HG03442 (cell line): ENCODE measurements at regions not wholly inside any gene's neighbourhood (a gene's known extent, or its start where the extent isn't known, plus 50 kb on each side); places are given as distances from the start of the nearest gene placed in this dataset.

Experiments used
- ATAC-seq: cut with Tn5 transposase; IDR thresholded peaks from one replicate; pipeline ENCODE4 v1.9.1; 2021; ENCODE audit warnings: mild to moderate bottlenecking, moderate library complexity; ENCODE audit not compliant: unreplicated experiment

GRCh38 chr1:80517062-80517461 is 1283.7 kb upstream of the ADGRL2 start:
- no peak for ATAC-seq

- no peak for ATAC-seq
Observed at GRCh38 chr1:80509965-80510522, 1290.7 kb upstream of the ADGRL2 start.

GRCh38 chr1:80506216-80506615 is 1294.5 kb upstream of the ADGRL2 start:
- no peak for ATAC-seq

DNA sequence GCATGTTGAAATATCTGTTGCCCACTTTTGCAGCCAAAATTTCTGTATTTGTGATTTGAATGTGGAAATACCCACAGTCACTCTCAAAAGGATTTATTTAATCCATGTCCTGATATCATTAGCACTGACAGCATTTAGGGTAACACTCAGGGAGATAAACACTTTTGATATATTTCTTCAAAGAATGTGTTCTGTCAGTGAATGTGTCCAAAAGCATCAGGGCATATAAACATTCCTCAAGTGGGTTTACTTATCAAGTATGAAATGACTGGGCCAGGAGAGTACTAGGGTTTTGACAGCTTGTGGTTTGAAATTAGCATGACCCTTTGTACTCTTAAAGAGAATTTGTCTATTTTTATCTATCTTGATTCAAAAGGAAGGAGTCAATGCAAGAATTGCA is 1302.1 kb upstream of the ADGRL2 start:
- ATAC-seq: no peak

DNA sequence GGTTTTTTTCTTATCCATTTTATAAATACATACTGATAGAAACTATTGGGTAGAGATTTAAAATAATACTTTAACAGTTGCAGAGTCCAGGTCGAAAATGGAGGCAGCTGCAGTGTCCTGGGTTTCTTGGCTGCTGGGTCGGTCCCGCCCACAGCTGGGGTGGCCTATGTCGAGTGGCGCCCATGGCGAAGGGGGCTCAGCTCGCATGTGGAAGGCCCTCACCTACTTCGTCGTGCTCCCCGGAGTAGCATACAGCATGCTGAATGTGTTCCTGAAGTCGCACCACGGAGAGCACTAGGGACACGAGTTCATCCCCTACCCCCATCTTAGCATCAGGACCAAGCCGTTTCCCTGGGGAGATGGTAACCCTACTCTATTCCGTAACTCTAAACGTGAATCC is 1304.9 kb upstream of the ADGRL2 start:
- no peak for ATAC-seq

DNA sequence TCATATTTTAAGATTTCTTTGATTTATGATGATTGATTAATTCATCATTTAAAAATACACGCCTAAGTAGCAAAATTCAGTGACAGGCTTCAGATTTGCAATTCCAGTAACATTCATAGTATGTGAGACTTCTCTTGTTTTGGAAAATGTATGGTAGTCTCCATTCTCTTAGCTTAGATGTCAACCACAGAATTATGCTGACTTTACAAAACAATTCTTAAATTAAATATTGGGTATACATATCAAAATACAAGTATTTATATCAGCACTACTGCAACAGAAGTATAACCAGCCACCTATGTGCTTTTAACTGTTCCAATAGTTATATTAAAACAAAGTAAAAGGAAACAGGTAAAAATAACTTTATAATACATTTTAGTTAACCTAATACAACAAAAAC is 1328.6 kb upstream of the ADGRL2 start:
- ATAC-seq: no peak

GRCh38 chr1:80468356-80468755 is 1332.4 kb upstream of the ADGRL2 start:
- ATAC-seq: no peak

DNA sequence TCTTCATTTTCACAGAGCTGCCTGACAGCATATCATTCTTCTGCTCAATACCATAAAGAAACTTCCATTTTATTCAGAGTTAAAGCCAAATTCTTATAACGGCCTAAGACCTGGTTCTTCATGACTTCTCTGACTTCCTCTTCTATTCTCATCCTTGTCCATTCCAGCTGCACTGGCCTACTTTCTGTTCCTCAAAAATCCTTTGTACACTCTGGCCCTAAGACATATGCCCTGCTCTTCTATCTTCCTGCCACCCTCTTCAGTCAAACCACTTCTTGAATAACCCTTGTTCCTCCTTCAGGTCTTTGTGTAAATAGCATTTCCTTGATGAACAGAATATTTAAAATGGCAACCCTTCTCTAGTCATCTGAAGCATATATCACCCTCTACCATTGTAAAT is 1338.7 kb upstream of the ADGRL2 start:
- no peak for ATAC-seq

- no peak for ATAC-seq
Observed at GRCh38 chr1:80457409-80457808, 1343.3 kb upstream of the ADGRL2 start.

DNA sequence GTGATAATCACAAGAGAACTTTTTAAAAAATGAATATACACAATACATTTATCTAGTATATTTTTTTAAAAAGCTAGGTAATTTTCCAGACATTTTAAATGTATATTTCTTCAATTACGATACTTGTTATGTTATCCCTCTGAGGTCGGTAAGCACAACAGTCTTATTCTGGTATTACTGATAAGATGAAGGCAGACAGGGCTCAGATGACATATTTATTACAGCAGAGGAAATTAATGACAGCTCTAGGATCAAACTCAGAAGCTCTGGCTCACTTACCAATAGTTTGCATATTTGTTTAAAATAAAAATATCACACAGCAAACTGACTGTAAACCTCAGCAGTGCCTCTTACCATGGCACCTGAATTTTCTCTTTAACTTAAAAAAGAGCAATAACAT is 1347.0 kb upstream of the ADGRL2 start:
- ATAC-seq: no peak

GRCh38 chr1:80450711-80451110 is 1350.0 kb upstream of the ADGRL2 start:
- ATAC-seq: no peak

DNA sequence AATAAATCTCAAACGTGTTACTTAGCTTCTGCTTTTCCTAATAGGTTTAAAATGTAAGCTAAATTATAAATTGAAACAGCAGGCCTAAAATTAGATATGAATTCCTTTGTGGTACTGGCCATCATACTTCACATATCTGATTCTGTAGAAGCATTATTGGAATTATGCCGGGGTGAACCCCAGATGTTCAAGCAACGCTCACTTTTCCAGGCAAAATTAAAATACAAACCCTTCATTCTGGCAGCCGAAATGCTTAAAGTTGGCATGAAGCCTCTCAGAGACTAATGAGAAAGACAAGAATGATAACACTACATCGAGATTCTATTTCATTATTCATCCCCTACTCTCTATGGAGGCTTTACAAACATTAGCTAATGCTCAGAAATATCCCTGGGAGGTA is 1352.7 kb upstream of the ADGRL2 start:
- ATAC-seq: no peak

DNA sequence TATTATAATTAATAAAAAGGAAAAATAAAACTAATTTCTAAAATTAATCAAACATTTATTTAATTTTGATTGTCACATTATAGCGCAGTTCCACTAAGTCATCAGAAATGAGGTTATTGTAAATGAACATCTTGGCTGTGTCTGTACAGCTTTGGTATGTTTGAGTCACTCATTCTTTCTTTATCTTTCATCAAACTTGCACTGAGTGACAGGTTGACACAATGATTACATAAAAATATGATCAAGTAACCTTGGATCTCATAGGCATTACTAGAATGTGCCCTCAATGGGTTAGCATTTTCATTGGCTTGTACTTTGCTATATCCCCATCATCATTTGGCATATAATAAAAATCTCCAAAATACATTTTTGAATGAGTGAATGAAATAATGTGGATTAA is 1353.2 kb upstream of the ADGRL2 start:
- ATAC-seq: no peak

DNA sequence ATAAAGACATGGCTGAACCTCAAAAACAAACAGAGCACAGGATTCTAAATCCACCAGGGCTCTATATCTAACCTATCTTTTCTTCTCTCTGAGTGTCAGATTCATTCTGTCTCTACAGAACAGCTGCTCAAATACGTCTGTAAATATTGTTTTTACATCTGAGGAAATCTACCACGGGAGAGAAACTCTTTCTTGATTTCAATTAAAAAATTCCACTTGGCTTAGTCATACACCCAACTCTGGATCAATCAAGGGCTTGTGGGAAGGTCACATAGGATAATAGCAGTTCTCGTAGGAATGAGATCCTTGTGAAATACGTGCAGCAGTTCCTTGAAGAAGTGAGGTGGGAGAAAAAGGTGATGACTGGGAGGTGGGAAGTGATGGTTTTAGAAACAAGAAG is 1355.7 kb upstream of the ADGRL2 start:
- ATAC-seq: no peak

GRCh38 chr1:80444171-80444570 is 1356.6 kb upstream of the ADGRL2 start:
- no peak for ATAC-seq

DNA sequence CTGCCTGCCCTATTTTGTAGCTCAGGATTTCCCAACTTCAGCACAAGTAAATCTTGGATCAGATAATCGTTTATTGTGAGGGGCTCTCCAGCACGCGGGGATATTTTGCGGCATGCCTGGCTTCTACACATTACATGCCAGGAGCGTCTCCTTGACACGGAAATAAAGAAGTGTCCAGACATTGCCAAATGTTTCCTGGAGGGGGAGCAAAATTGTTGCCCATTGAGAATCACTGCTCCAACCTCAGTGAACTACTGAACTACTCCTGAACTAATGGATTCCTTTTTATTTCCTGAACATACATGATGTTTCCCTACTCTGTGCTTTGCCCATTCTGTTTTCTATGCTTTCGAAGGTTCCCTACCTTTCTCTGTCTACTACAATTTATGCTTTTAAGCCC is 1359.1 kb upstream of the ADGRL2 start:
- no peak for ATAC-seq

- ATAC-seq: no peak
Observed at GRCh38 chr1:80436851-80437250, 1363.9 kb upstream of the ADGRL2 start.

DNA sequence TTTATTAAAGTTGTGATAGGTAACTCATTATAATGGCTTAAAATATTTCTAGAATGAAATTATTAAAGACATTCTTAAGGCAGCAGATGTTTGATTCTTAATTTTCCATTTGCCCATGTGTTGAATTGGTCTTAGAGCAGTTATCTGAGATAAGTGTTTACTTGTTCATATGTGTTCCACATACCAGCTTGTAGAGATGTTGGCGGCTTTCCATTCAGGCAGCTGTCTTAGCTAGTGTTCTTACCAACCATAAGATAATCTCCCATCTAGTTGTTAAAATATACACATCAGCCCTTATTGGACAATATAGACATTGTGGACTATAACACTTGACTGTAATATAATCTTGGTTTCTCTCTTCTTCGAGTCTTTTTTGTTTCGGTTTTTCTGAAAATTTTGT is 1372.9 kb upstream of the ADGRL2 start:
- ATAC-seq: no peak

DNA sequence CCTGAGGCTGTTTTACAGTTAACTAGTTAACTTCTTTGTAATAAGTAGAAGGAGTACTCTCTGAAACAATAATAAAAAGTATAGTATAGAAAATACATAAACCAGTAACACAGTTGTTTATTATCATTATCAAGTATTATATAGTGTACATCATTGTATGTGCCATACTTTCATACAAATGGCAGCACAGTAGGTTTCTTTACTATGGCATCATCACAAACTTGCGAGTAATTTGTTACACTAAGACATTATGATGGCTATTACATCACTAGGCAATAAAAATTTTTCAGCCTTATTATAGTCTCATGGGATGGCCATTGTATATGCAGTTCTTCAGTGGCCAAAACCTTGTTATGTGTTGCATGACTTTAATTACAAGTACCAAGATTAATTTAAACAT is 1376.5 kb upstream of the ADGRL2 start:
- no peak for ATAC-seq

DNA sequence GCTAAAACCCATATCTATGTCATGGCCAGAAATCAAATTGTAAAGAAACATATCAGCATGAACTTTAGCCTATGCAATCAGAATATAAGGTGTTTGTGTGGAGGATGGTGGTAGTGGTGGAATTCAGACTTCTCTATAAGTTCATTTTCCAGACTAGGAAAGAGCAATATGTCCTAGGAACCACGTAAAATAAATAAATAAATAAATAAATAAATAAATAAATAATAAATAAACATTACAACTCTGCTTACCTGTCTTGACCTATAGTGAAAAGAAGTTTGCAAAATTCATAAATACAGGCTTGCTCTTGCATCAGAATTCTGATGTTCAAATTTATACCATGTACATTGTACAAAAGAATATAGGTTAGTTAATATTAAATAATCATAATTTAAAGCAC is 1382.6 kb upstream of the ADGRL2 start:
- ATAC-seq: no peak

DNA sequence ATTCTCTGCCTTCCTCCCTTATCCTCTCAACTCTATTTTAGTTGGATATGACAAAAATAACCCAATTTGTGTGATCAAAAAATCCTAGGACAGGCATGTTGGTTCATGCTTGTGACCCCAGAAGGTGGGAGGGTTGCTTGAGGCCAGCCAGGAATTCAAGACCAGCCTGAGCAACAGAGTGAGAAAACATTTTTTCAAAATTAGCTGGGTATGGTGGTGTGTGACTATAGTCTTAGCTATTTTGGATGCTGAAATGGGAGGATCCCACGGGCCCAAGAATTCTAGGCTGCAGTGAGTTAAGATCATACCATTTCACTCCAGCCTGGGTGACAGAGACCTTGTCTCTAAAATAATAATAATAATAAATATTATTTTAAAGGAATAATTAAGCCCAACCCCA is 1383.1 kb upstream of the ADGRL2 start:
- ATAC-seq: no peak

DNA sequence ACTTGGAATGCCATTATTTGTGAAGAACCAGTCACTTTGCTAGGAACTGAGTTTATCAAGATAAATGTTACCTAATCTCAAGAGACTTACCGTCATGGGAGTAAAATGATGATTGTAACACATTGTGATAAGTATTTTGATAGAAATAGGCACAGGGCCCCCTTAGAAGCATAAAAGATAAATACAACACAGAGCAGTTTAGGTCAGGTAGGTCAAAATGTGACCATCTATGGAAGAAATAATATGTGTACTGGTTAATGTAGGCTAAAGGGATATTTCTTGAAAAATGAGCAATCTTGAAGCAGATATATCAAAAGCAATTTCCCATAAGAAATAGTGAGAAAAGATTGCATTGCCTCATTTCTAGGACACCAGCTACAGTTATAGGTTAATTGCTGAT is 1386.8 kb upstream of the ADGRL2 start:
- ATAC-seq: no peak

GRCh38 chr1:80410233-80410632 is 1390.5 kb upstream of the ADGRL2 start:
- ATAC-seq: no peak

DNA sequence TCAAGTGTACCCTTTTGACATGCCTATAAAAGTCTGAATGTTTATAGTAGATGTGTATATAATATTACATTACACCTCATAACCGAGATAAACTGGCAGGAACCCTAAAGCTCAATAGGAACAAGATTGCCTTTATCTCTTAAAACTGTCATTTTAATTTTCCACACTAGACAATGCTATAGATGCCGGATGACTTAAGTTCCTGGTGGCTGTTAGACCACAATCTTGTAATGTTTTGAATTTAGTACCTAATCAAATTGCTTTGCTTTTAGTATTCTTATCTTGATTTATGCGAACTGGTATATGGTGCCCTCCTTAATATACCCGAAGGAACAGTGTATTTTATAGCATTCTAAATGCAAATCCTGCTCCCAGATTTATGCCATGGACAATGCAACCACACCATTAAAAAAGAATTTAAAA is 1397.0 kb upstream of the ADGRL4 start:
- no peak for ATAC-seq
